MM.1S (cell line): ENCODE measurements at regions not wholly inside any gene's neighbourhood (a gene's known extent, or its start where the extent isn't known, plus 50 kb on each side); places are given as distances from the start of the nearest gene placed in this dataset.

Experiments
- DNase-seq: peaks from one replicate; pipeline ENCODE4 v3.0.0-alpha.2; 2015
- H2AFZ ChIP-seq: fragments of 300-600 bp; sonication (generic); 2 replicates; pipeline ENCODE4 v1.6.0; 2016; ENCODE audit warnings: antibody characterized with exemption, low read length
- H3F3A ChIP-seq: fragments of 300-600 bp; sonication (generic); 2 replicates; pipeline ENCODE4 v1.6.1; 2016; ENCODE audit warnings: mild to moderate bottlenecking, antibody characterized with exemption, low read length, moderate library complexity, mixed read lengths; ENCODE audit not compliant: insufficient read depth
- H3K27ac ChIP-seq: fragments of 300-600 bp; sonication (generic); 2 replicates; pipeline ENCODE4 v1.5.1; 2016; ENCODE audit warnings: mild to moderate bottlenecking, low read length
- H3K27me3 ChIP-seq: fragments of 300-600 bp; sonication (generic); replicated peaks from 2 replicates; pipeline ENCODE4 v1.6.0; 2016; ENCODE audit warnings: low read length; ENCODE audit not compliant: insufficient read depth
- H3K36me3 ChIP-seq: fragments of 300-600 bp; sonication (generic); replicated peaks from 2 replicates; pipeline ENCODE4 v1.6.1; 2016; ENCODE audit warnings: mild to moderate bottlenecking, low read length, mixed read lengths; ENCODE audit not compliant: insufficient read depth
- H3K4me1 ChIP-seq: fragments of 300-600 bp; sonication (generic); 2 replicates; pipeline ENCODE4 v1.6.1; 2016; ENCODE audit warnings: low read length, mixed read lengths
- H3K4me2 ChIP-seq: fragments of 300-600 bp; sonication (generic); 2 replicates; pipeline ENCODE4 v1.6.0; 2016; ENCODE audit warnings: low read depth, low read length
- H3K4me3 ChIP-seq: fragments of 300-600 bp; sonication (generic); 2 replicates; pipeline ENCODE4 v1.5.1; 2016; ENCODE audit warnings: low read length, mixed read lengths
- H3K79me2 ChIP-seq: fragments of 300-600 bp; sonication (generic); 2 replicates; pipeline ENCODE4 v1.6.1; 2016; ENCODE audit warnings: mixed run types, low read length, mixed read lengths
- H3K9ac ChIP-seq: fragments of 300-600 bp; sonication (generic); 2 replicates; pipeline ENCODE4 v1.6.1; 2016; ENCODE audit warnings: low read length, mixed read lengths
- H3K9me2 ChIP-seq: fragments of 300-600 bp; sonication (generic); replicated peaks from 2 replicates; pipeline ENCODE4 v1.6.1; 2016; ENCODE audit warnings: mild to moderate bottlenecking, low read length, mixed read lengths; ENCODE audit not compliant: insufficient read depth
- H3K9me3 ChIP-seq: fragments of 300-600 bp; sonication (generic); replicated peaks from 2 replicates; pipeline ENCODE4 v1.6.1; 2016; ENCODE audit warnings: mild to moderate bottlenecking, low read length, mixed read lengths; ENCODE audit not compliant: insufficient read depth
- H4K20me1 ChIP-seq: fragments of 300-600 bp; sonication (generic); 2 replicates; pipeline ENCODE4 v1.6.1; 2016; ENCODE audit warnings: mild to moderate bottlenecking, low read length, moderate library complexity, mixed read lengths; ENCODE audit not compliant: insufficient read depth
- CTCF ChIP-seq: fragments of 300-600 bp; sonication (generic); IDR thresholded peaks from 2 replicates; pipeline ENCODE4 v1.5.1; 2016; ENCODE audit warnings: antibody characterized with exemption, low read length, mixed read lengths
- EZH2 ChIP-seq: fragments of 300-600 bp; sonication (generic); optimal IDR thresholded peaks from 2 replicates; pipeline ENCODE3; 2017; ENCODE audit warnings: low read depth, mild to moderate bottlenecking, antibody characterized with exemption, low read length, mixed read lengths
- EZH2phosphoT487 ChIP-seq: fragments of 300-600 bp; sonication (generic); IDR thresholded peaks from 2 replicates; pipeline ENCODE4 v1.6.1; 2018; ENCODE audit warnings: antibody characterized with exemption, low read length

GRCh38 chr10:78602201-78602932 is 466.4 kb upstream of the ZMIZ1 start:
- Histone ChIP-seq H3K79me2 (no peaks in the 10 kb centered on the region), H3K9ac (no peak overlapping the region), H3K9me2 (no peaks in the 10 kb centered on the region), H2AFZ (no peak overlapping the region), H3K27me3 (no peaks in the 10 kb centered on the region), H3F3A (no peaks in the 10 kb centered on the region), H3K9me3 (no peaks in the 10 kb centered on the region), H4K20me1 (no peaks in the 10 kb centered on the region), H3K4me3 (no peak overlapping the region), H3K36me3 (no peaks in the 10 kb centered on the region), H3K27ac (no peak overlapping the region), H3K4me2 (no peak overlapping the region), H3K4me1 (peaks cover 16% of the 10 kb centered on the region)
- DNase-seq = no peak
- TF ChIP-seq CTCF (no peak), EZH2phosphoT487 (no peak), EZH2 (no peak)

DNA sequence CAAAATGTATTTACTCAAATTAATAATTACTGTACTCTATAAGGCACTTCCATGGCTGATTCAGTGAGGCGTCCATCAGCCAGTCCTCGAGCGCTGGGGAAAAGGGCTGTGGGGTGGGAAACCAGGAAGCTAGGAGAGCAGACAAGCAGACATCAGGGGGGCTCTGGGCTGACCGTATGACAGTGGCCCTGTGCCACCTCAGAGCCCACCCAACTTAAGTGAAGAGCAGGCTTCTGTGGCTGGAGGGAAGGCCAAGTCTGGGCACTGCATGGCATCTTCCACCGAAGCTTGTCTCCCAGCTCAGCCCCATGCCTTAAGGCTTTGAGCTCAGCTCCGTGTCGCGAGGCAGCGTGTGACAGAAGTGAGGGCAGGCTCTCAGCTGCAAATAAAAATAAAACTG is 464.5 kb upstream of the ZMIZ1 start:
- no peak for DNase-seq
- Histone ChIP-seq H3K4me1 (peaks cover 7% of the 10 kb centered on the region), H3K9ac (no peak overlapping the region), H2AFZ (no peak overlapping the region), H3K27ac (no peak overlapping the region), H4K20me1 (no peaks in the 10 kb centered on the region), H3K27me3 (no peaks in the 10 kb centered on the region), H3K9me2 (no peaks in the 10 kb centered on the region), H3F3A (no peaks in the 10 kb centered on the region), H3K79me2 (no peaks in the 10 kb centered on the region), H3K4me3 (no peak overlapping the region), H3K9me3 (no peaks in the 10 kb centered on the region), H3K36me3 (no peaks in the 10 kb centered on the region), H3K4me2 (no peak overlapping the region)
- TF ChIP-seq CTCF = no peak
- TF ChIP-seq EZH2 = no peak
- no peak for TF ChIP-seq EZH2phosphoT487

- no peak for TF ChIP-seq EZH2
- TF ChIP-seq EZH2phosphoT487 = no peak
- no peak for TF ChIP-seq CTCF
- no peak overlapping the region for H3K4me2 ChIP-seq
These were observed 464.0 kb upstream of the ZMIZ1 start for GRCh38 chr10:78604721-78605120.

More at GRCh38 chr10:78604721-78605120, 464.0 kb upstream of the ZMIZ1 start:
- Histone ChIP-seq H3K9me3 (no peaks in the 10 kb centered on the region), H3K79me2 (no peaks in the 10 kb centered on the region), H4K20me1 (no peaks in the 10 kb centered on the region), H3K4me3 (no peak overlapping the region), H3K27ac (no peak overlapping the region), H3F3A (no peaks in the 10 kb centered on the region), H3K9me2 (no peaks in the 10 kb centered on the region), H3K9ac (no peak overlapping the region), H3K36me3 (no peaks in the 10 kb centered on the region), H3K4me1 (peaks cover 4% of the 10 kb centered on the region), H2AFZ (no peak overlapping the region), H3K27me3 (no peaks in the 10 kb centered on the region)
- DNase-seq = no peak
